PC-9 (cell line): ENCODE measurements at regions not wholly inside any gene's neighbourhood (a gene's known extent, or its start where the extent isn't known, plus 50 kb on each side); places are given as distances from the start of the nearest gene placed in this dataset.
"Not testable (repeated sequence)": the region's sequence is repeated elsewhere in the genome, so short reads cannot be mapped to it uniquely, and the experiment has no call there.

ENCODE experiments used
- BruUV-seq: library from RNA; stranded (reverse); fragments of 400-500 nt; replicated peaks from 2 replicates; lab custom pipeline; 2021; lab: Mats Ljungman, UMichigan
- CTCF ChIA-PET: fragments of 300-600 bp; sonication (Branson Sonifier 250); formaldehyde crosslinking; loops from one replicate; lab custom pipeline; 2022; ENCODE audit warnings: antibody characterized with exemption; lab: Charles Lee
- POLR2A ChIA-PET: fragments of 300-600 bp; sonication (Branson Sonifier 250); formaldehyde crosslinking; loops from one replicate; lab custom pipeline; 2022; ENCODE audit warnings: antibody characterized with exemption; ENCODE audit not compliant: unreplicated experiment; lab: Charles Lee
- DNase-seq, 2 experiments: peaks; one replicate each; pipeline versions ENCODE4 v3.0.0 to v3.0.0-alpha.2; 2015 to 2022; ENCODE audit warnings: mixed read lengths in 1 of 2
- H2AFZ ChIP-seq: fragments of 200-600 bp; sonication (generic); 2 replicates; pipeline ENCODE4 v1.8.1; 2017; ENCODE audit warnings: antibody characterized with exemption
- H3F3A ChIP-seq: fragments of 200-600 bp; sonication (generic); 2 replicates; pipeline ENCODE4 v1.8.1; 2017; ENCODE audit warnings: antibody characterized with exemption, mild to moderate bottlenecking, low read depth; ENCODE audit not compliant: insufficient read depth
- H3K27ac ChIP-seq: fragments of 200-600 bp; sonication (generic); 2 replicates; pipeline ENCODE4 v1.6.1; 2016; ENCODE audit warnings: mixed run types
- H3K27me3 ChIP-seq: fragments of 200-600 bp; sonication (generic); 2 replicates; pipeline ENCODE4 v1.6.1; 2016; ENCODE audit warnings: low read depth, mixed run types; ENCODE audit not compliant: insufficient read depth
- H3K36me3 ChIP-seq: fragments of 200-600 bp; sonication (generic); 2 replicates; pipeline ENCODE4 v1.6.1; 2016; ENCODE audit warnings: low read depth, mixed run types
- H3K4me1 ChIP-seq: fragments of 200-600 bp; sonication (generic); replicated peaks from 2 replicates; pipeline ENCODE4 v1.6.1; 2016; ENCODE audit warnings: mixed run types; ENCODE audit not compliant: insufficient read depth
- H3K4me2 ChIP-seq: fragments of 200-600 bp; sonication (generic); 2 replicates; pipeline ENCODE4 v1.6.1; 2017; ENCODE audit warnings: mixed run types
- H3K4me3 ChIP-seq: fragments of 200-600 bp; sonication (generic); 2 replicates; pipeline ENCODE4 v1.6.1; 2016; ENCODE audit warnings: mixed run types
- H3K79me2 ChIP-seq: fragments of 200-600 bp; sonication (generic); 2 replicates; pipeline ENCODE4 v1.6.1; 2017; ENCODE audit warnings: low read depth, mixed run types
- H3K9me2 ChIP-seq: fragments of 200-600 bp; sonication (generic); 2 replicates; pipeline ENCODE4 v1.8.1; 2017; ENCODE audit warnings: mild to moderate bottlenecking; ENCODE audit not compliant: insufficient read depth
- H3K9me3 ChIP-seq: fragments of 200-600 bp; sonication (generic); 2 replicates; pipeline ENCODE4 v1.8.1; 2016; ENCODE audit warnings: low read depth; ENCODE audit not compliant: insufficient read depth
- H4K20me1 ChIP-seq: fragments of 200-600 bp; sonication (generic); 2 replicates; pipeline ENCODE4 v1.8.1; 2017; ENCODE audit not compliant: insufficient read depth
- intact Hi-C: fragments of 100-400 bp; cut with micrococcal nuclease; formaldehyde crosslinking; loops from one replicate; pipeline ENCODE4 v1.10.0; 2022; ENCODE audit not compliant: unreplicated experiment

DNA sequence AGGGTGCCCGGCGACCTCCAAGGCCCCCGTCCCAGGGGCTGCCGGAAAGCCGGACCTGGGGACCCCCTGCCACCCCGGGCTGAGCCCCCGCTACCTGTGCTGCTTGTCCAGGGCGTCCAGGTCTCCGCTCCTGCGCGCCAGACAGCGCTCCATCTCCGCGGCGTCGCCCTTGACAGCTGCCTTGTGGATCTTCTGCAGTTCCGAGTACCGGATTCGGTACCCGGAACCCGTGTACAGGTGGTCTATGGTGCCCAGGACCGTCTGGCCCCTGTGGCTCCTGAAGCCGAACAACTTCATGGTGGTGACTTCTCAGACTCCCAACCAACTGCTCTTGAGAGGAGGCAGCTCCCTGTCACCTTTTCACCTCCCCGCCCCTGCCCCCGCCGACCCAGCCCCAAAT, 231.1 kb downstream of the LIPI start:
- H3K79me2 ChIP-seq, H3K9me3 ChIP-seq, H3K36me3 ChIP-seq, H2AFZ ChIP-seq, H3F3A ChIP-seq, H3K9me2 ChIP-seq, H3K27ac ChIP-seq, DNase-seq, H3K4me1 ChIP-seq, intact Hi-C loops, POLR2A ChIA-PET, BruUV-seq, H3K27me3 ChIP-seq, H3K4me3 ChIP-seq, H3K4me2 ChIP-seq, H4K20me1 ChIP-seq, CTCF ChIA-PET: not testable (repeated sequence)

DNA sequence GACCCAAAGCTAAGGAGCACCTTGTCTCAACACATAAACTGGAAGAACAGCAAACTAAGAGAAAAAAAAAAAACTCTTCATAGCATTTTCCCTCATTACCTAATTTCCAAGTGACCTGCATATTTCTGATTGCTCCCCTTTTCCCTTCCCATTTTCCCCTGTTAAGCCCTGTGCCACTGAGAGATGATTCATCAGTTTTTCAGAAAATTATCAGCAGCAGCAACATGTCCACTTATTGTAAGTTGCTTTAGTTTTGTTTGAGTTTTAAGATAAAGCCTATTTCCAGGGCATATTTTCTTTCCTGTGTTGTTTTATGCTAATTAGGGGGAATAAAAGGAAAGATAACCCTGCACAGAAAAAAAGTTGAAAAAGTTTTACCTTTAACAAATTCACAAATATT, 236.2 kb downstream of the LIPI start:
- H3K27me3 ChIP-seq, H3K4me1 ChIP-seq, H3K27ac ChIP-seq, H3K79me2 ChIP-seq, H2AFZ ChIP-seq, H3K4me2 ChIP-seq, CTCF ChIA-PET, H3K9me2 ChIP-seq, H4K20me1 ChIP-seq, DNase-seq, BruUV-seq, H3F3A ChIP-seq, H3K36me3 ChIP-seq, POLR2A ChIA-PET, intact Hi-C loops, H3K4me3 ChIP-seq, H3K9me3 ChIP-seq: not testable (repeated sequence)

DNA sequence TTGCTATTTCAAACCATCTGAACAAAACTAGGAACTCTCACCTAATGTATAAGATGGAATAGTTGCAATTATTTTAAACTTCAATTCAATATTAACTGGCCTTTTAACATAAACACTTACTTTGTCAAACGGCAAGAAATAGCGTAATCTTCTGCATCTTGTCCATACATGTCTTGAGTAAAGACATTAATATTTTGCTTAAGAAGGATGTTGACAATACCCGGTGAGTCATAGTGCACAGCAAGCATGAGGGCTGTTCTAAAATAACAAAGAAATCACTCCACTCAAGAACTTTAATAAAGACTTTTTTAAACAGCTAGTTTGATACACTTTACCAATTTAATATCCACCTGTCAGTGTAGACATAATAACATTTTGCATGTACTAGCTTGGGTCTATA, 240.9 kb downstream of the LIPI start:
- H3K27ac ChIP-seq, DNase-seq, H3K4me2 ChIP-seq, H2AFZ ChIP-seq, H3K36me3 ChIP-seq, POLR2A ChIA-PET, H3K79me2 ChIP-seq, intact Hi-C loops, H3K9me2 ChIP-seq, H3K27me3 ChIP-seq, H3K4me1 ChIP-seq, H3F3A ChIP-seq, H3K9me3 ChIP-seq, H4K20me1 ChIP-seq, H3K4me3 ChIP-seq, CTCF ChIA-PET, BruUV-seq: not testable (repeated sequence)

GRCh38 chr21:13969002-13969401, 241.8 kb downstream of the LIPI start:
- H3K27ac ChIP-seq, H3K27me3 ChIP-seq, H2AFZ ChIP-seq, intact Hi-C loops, BruUV-seq, H3K36me3 ChIP-seq, DNase-seq, CTCF ChIA-PET, H3K4me3 ChIP-seq, POLR2A ChIA-PET, H4K20me1 ChIP-seq, H3K9me3 ChIP-seq, H3K79me2 ChIP-seq, H3K4me2 ChIP-seq, H3K4me1 ChIP-seq, H3F3A ChIP-seq, H3K9me2 ChIP-seq: not testable (repeated sequence)

DNA sequence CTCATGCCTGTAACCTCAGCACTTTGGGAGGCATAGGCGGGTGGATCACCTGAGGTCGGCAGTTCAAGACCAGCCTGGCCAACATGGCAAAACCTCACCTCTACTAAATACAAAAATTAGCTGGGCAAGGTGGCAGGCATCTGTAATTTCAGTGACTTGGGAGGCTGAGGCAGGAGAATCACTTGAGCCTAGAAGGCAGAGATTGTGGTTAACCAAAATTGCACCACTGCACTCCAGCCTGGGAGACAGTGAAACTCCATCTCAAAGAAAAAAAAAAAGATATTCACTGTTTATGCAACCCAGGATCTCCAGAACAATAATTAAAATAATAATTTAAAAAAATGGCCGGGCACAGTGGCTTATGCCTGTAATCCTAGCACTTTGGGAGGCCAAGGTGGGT, 247.5 kb downstream of the LIPI start:
- H3F3A ChIP-seq, H3K4me1 ChIP-seq, BruUV-seq, H2AFZ ChIP-seq, intact Hi-C loops, H3K79me2 ChIP-seq, H3K4me3 ChIP-seq, H3K27me3 ChIP-seq, H3K27ac ChIP-seq, POLR2A ChIA-PET, H3K4me2 ChIP-seq, H4K20me1 ChIP-seq, H3K9me3 ChIP-seq, CTCF ChIA-PET, DNase-seq, H3K36me3 ChIP-seq, H3K9me2 ChIP-seq: not testable (repeated sequence)
